ENCODE measurements at regions not wholly inside any gene's neighbourhood (a gene's known extent, or its start where the extent isn't known, plus 50 kb on each side); places are given as distances from the start of the nearest gene placed in this dataset.
A peak's percentile ranks its signal among the peaks of the same experiment; 100 is the strongest.

DNA sequence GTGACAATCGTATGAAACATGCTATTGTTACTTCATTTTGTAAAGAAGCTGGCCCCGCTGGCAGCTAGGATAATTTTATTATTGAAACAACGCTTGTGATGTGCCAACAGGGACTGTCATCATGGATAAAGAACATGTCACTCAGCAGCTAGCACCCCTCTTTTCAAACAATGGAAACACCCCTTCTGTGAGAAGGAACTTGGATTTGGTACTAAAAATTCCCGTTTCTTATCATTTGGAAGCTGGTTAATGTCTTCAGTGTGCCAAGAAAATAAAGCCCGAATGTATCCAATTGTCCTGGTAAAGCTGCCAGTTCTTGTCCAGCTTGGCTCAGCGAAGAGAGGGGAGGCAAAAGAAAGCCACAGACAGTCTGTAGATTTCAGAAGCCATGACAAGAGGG, 186.6 kb downstream of the PHLDA1 start:
- WGBS, 2 donors, result 46 to 55% methylated on average over 6 of the region's 6 CpGs
- intact Hi-C loops (cut with DNase I), result no loop called here
- DNase-seq, result no peak
- peak overlapping the region in 1 of 4 donors; percentile 2 for H3K27ac ChIP-seq
- no peak overlapping the region for H3K4me3 ChIP-seq
- H3K36me3 ChIP-seq (replicated peaks in 1 of 2; ENCODE audit: insufficient read depth in 1 of 2, low read depth in 2 of 2), result no peaks in the 10 kb centered on the region
- no peaks in the 10 kb centered on the region for H3K27me3 ChIP-seq
- H3K9me3 ChIP-seq, result no peaks in the 10 kb centered on the region
- ATAC-seq, result no peak
- no peaks in the 10 kb centered on the region for H3K4me1 ChIP-seq
- no peak for TF ChIP-seq POLR2A (IDR thresholded peaks at IDR 0.05)
- TF ChIP-seq, protein P1, sequence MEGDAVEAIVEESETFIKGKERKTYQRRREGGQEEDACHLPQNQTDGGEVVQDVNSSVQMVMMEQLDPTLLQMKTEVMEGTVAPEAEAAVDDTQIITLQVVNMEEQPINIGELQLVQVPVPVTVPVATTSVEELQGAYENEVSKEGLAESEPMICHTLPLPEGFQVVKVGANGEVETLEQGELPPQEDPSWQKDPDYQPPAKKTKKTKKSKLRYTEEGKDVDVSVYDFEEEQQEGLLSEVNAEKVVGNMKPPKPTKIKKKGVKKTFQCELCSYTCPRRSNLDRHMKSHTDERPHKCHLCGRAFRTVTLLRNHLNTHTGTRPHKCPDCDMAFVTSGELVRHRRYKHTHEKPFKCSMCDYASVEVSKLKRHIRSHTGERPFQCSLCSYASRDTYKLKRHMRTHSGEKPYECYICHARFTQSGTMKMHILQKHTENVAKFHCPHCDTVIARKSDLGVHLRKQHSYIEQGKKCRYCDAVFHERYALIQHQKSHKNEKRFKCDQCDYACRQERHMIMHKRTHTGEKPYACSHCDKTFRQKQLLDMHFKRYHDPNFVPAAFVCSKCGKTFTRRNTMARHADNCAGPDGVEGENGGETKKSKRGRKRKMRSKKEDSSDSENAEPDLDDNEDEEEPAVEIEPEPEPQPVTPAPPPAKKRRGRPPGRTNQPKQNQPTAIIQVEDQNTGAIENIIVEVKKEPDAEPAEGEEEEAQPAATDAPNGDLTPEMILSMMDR (IDR thresholded peaks at IDR 0.05), result no peak

DNA sequence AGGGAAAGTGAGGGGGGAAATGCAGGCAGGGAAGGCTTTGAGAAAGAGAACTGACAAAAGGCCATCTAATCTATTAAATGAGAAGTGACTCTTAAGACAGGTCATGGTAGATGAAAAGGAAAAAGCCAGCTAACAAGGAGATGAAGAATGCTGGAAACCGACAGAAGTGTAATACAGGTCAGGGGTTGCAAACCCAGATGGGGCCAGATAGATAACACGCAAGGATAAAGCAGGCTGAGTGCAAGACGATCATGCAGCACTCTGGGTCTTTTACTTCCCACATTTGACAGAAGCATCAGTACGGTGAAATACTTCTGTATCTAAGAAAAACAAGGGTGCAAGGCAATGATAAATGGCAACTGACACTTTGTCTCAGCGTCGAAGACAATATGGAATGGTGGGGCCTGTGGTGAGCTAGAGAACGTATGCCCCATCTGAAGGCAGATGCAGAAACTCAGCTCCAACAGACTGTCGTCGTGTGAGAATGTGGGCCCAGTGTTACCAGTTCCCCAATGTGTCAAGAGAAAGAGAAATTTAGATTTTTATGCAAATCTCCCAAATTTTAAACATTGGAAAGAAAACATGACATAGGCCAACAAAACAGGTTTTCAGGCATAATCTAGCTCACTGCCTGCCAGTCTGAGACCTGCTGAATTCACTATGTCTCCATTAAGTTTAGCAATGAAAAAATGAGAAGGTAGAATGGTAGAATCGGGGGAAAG, 187.4 kb downstream of the PHLDA1 start:
- Histone ChIP-seq H3K4me1 (no peaks in the 10 kb centered on the region), H3K36me3 (replicated peaks in 1 of 2; ENCODE audit: insufficient read depth in 1 of 2, low read depth in 2 of 2) (no peaks in the 10 kb centered on the region), H3K27ac (no peak overlapping the region), H3K4me3 (no peak overlapping the region), H3K27me3 (no peaks in the 10 kb centered on the region), H3K9me3 (no peaks in the 10 kb centered on the region)
- 72 to 85% methylated on average over 10 of the region's 10 CpGs for WGBS, 2 donors
- intact Hi-C loops (cut with DNase I), result no loop called here
- no peak for DNase-seq
- ATAC-seq, result no peak
- no peak for TF ChIP-seq POLR2A (IDR thresholded peaks at IDR 0.05)
- TF ChIP-seq, protein P1 (IDR thresholded peaks at IDR 0.05), result no peak

DNA sequence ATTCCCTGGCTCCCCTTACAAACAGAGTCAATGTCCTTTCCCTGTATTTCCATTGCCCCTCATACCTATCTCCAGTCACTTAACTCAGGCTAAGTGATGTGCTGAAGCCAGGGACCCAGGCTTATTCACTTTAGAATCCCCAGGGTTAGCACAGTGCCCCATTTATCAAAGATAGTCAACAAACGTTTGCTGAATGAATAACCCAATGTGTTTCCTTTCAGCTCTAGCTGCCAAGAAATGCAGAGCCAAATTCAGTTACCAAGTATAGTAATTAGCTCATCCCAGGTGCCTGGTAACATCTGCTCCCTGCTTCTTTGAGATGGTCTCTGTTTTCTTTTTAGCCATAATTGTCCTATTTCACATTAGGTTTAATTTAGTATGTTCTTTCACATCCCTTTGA, 189.5 kb downstream of the PHLDA1 start:
- H3K27ac ChIP-seq, result no peak overlapping the region
- no peaks in the 10 kb centered on the region for H3K36me3 ChIP-seq (replicated peaks in 1 of 2; ENCODE audit: insufficient read depth in 1 of 2, low read depth in 2 of 2)
- no peak for DNase-seq
- H3K4me3 ChIP-seq, result no peak overlapping the region
- WGBS, 2 donors, result 0 to 10% methylated on average over 1 of the region's 1 CpG
- no peak for TF ChIP-seq POLR2A (IDR thresholded peaks at IDR 0.05)
- TF ChIP-seq, protein P1 (IDR thresholded peaks at IDR 0.05), result no peak
- H3K4me1 ChIP-seq, result no peaks in the 10 kb centered on the region
- intact Hi-C loops (cut with DNase I), result no loop called here
- H3K27me3 ChIP-seq, result no peaks in the 10 kb centered on the region
- no peak for ATAC-seq
- H3K9me3 ChIP-seq, result no peaks in the 10 kb centered on the region

DNA sequence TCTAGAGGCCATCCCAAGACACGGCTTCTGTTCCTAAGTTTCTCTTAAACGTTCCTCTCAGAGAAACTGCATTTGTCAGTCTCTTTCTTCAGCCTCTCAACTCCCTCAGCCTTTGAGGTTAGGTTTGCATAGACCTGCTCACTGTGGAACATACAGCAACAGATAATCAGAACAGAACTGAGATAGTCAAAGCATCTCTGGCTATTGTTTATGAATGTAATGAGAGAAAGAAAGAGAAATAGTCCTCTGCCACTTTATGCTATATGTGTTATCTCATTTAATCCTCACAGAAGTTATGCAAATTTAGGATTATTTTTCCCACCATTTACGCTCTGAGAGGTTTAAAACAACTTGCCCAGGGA, 190.6 kb downstream of the PHLDA1 start:
- no peak overlapping the region for H3K27ac ChIP-seq
- H3K27me3 ChIP-seq, result no peaks in the 10 kb centered on the region
- no peak for TF ChIP-seq POLR2A (IDR thresholded peaks at IDR 0.05)
- TF ChIP-seq, protein P1 (IDR thresholded peaks at IDR 0.05), result no peak
- no peak for ATAC-seq
- no peaks in the 10 kb centered on the region for H3K36me3 ChIP-seq (replicated peaks in 1 of 2; ENCODE audit: insufficient read depth in 1 of 2, low read depth in 2 of 2)
- H3K9me3 ChIP-seq, result no peaks in the 10 kb centered on the region
- H3K4me1 ChIP-seq, result no peaks in the 10 kb centered on the region
- WGBS, 2 donors, result 89% methylated on average over 3 of the region's 3 CpGs
- intact Hi-C loops (cut with DNase I), result no loop called here
- DNase-seq, result no peak
- no peak overlapping the region for H3K4me3 ChIP-seq

DNA sequence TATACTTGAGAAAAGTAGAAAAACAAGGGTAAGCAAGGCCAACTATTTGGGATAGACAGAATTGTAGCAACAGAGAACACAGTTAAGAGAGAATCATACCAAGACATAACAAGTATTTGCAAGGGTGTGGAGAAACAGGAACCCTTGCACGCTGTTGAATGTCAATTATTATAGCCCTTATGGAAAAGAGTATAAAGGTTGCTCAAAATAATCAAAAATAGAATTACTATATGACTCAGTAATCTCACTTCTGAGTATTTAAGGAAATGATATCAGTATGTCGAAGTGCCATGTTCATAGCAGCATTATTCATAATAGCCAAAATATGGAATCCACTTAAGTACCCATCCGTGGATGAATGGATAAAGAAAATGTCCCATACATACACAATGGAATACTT, 193.3 kb downstream of the PHLDA1 start:
- H3K27ac ChIP-seq, result no peak overlapping the region
- WGBS, 2 donors, result 70 to 93% methylated on average over 3 of the region's 3 CpGs
- TF ChIP-seq POLR2A (IDR thresholded peaks at IDR 0.05), result no peak
- TF ChIP-seq, protein P1 (IDR thresholded peaks at IDR 0.05), result no peak
- no peaks in the 10 kb centered on the region for H3K4me1 ChIP-seq
- H3K36me3 ChIP-seq (replicated peaks in 1 of 2; ENCODE audit: insufficient read depth in 1 of 2, low read depth in 2 of 2), result no peaks in the 10 kb centered on the region
- H3K9me3 ChIP-seq, result no peaks in the 10 kb centered on the region
- ATAC-seq (no peak), DNase-seq (no peak)
- H3K27me3 ChIP-seq, result no peaks in the 10 kb centered on the region
- no peak overlapping the region for H3K4me3 ChIP-seq
- intact Hi-C loops (cut with DNase I), result no loop called here

All from body of pancreas (tissue), 4 donors.